Ectodermal cell (in vitro differentiated cells): ENCODE measurements at regions not wholly inside any gene's neighbourhood (a gene's known extent, or its start where the extent isn't known, plus 50 kb on each side); places are given as distances from the start of the nearest gene placed in this dataset.

Experiments
- H3K27ac ChIP-seq: 2 replicates; pipeline ENCODE4 v1.7.0; 2013; ENCODE audit warnings: mild to moderate bottlenecking, low read depth, low read length; ENCODE audit not compliant: insufficient read depth, poor library complexity, severe bottlenecking
- H3K27me3 ChIP-seq: 2 replicates; pipeline ENCODE4 v1.7.0; 2013; ENCODE audit warnings: mild to moderate bottlenecking, low read length; ENCODE audit not compliant: insufficient read depth, control insufficient read depth, poor library complexity, severe bottlenecking
- H3K36me3 ChIP-seq: one replicate; pipeline ENCODE4 v1.7.0; 2013; ENCODE audit warnings: low read length; ENCODE audit not compliant: control insufficient read depth, insufficient read depth
- H3K4me1 ChIP-seq: one replicate; pipeline ENCODE4 v1.7.0; 2013; ENCODE audit warnings: low read length; ENCODE audit not compliant: control insufficient read depth, insufficient read depth
- H3K4me3 ChIP-seq: 2 replicates; pipeline ENCODE4 v1.7.0; 2013; ENCODE audit warnings: low read depth, low read length, control low read depth; ENCODE audit not compliant: insufficient read depth
- H3K9me3 ChIP-seq: 2 replicates; pipeline ENCODE4 v1.7.0; 2013; ENCODE audit warnings: mild to moderate bottlenecking, low read length, moderate library complexity; ENCODE audit not compliant: control insufficient read depth
- WGBS, 2 experiments: methylation state at CpG; one replicate each; pipeline ENCODE4 v1.1.7; 2013; ENCODE audit warnings: missing lambda C conversion rate in 2 of 2; 5-methylcytosine and 5-hydroxymethylcytosine counted together

GRCh38 chr5:90000351-90000750 lies 409.2 kb downstream of the CETN3 start:
- 87 to 91% methylated on average over 2 of the region's 2 CpGs for WGBS, 2 experiments
- H3K27ac ChIP-seq, result no peak overlapping the region
- no peaks in the 10 kb centered on the region for H3K9me3 ChIP-seq
- no peak overlapping the region for H3K4me3 ChIP-seq
- no peaks in the 10 kb centered on the region for H3K27me3 ChIP-seq
- no peaks in the 10 kb centered on the region for H3K4me1 ChIP-seq
- H3K36me3 ChIP-seq, result no peaks in the 10 kb centered on the region

GRCh38 chr5:89998519-89999305 lies 410.8 kb downstream of the CETN3 start:
- Histone ChIP-seq H3K4me1 (no peaks in the 10 kb centered on the region), H3K36me3 (no peaks in the 10 kb centered on the region), H3K4me3 (no peak overlapping the region), H3K27me3 (no peaks in the 10 kb centered on the region), H3K9me3 (no peaks in the 10 kb centered on the region), H3K27ac (no peak overlapping the region)
- 35 to 40% methylated on average over 3 of the region's 3 CpGs for WGBS, 2 experiments

- Histone ChIP-seq H3K27me3 (no peaks in the 10 kb centered on the region), H3K27ac (no peak overlapping the region), H3K4me3 (no peak overlapping the region), H3K4me1 (no peaks in the 10 kb centered on the region), H3K9me3 (no peaks in the 10 kb centered on the region), H3K36me3 (no peaks in the 10 kb centered on the region)
- WGBS, 2 experiments, result 93 to 96% methylated on average over 5 of the region's 5 CpGs
Observed at GRCh38 chr5:89996890-89997289, 412.7 kb downstream of the CETN3 start.

- H3K4me1 ChIP-seq, result no peaks in the 10 kb centered on the region
- 88 to 100% methylated on average over 1 of the region's 1 CpG for WGBS, 2 experiments
- H3K4me3 ChIP-seq, result no peak overlapping the region
- H3K36me3 ChIP-seq, result no peaks in the 10 kb centered on the region
- H3K27ac ChIP-seq, result no peak overlapping the region
- H3K27me3 ChIP-seq, result no peaks in the 10 kb centered on the region
- H3K9me3 ChIP-seq, result no peaks in the 10 kb centered on the region
Observed at GRCh38 chr5:89996335-89996734, 413.2 kb downstream of the CETN3 start.

- H3K4me1 ChIP-seq, result no peaks in the 10 kb centered on the region
- H3K27me3 ChIP-seq, result no peaks in the 10 kb centered on the region
- H3K27ac ChIP-seq, result no peak overlapping the region
- no peaks in the 10 kb centered on the region for H3K36me3 ChIP-seq
- H3K4me3 ChIP-seq, result no peak overlapping the region
- H3K9me3 ChIP-seq, result no peaks in the 10 kb centered on the region
Observed at GRCh38 chr5:89994266-89994665, 415.3 kb downstream of the CETN3 start.

GRCh38 chr5:89992201-89992600 lies 417.4 kb downstream of the CETN3 start:
- Histone ChIP-seq H3K4me3 (no peak overlapping the region), H3K27me3 (no peaks in the 10 kb centered on the region), H3K27ac (no peak overlapping the region), H3K36me3 (no peaks in the 10 kb centered on the region), H3K9me3 (no peaks in the 10 kb centered on the region), H3K4me1 (no peaks in the 10 kb centered on the region)
- 94% methylated on average over 3 of the region's 3 CpGs for WGBS, 2 experiments

GRCh38 chr5:89991592-89991991 lies 418.0 kb downstream of the CETN3 start:
- Histone ChIP-seq H3K4me1 (no peaks in the 10 kb centered on the region), H3K9me3 (no peaks in the 10 kb centered on the region), H3K36me3 (no peaks in the 10 kb centered on the region), H3K4me3 (no peak overlapping the region), H3K27ac (no peak overlapping the region), H3K27me3 (no peaks in the 10 kb centered on the region)
- 94 to 95% methylated on average over 2 of the region's 2 CpGs for WGBS, 2 experiments

GRCh38 chr5:89989776-89990175 lies 419.8 kb downstream of the CETN3 start:
- Histone ChIP-seq H3K36me3 (no peaks in the 10 kb centered on the region), H3K9me3 (no peaks in the 10 kb centered on the region), H3K4me3 (no peak overlapping the region), H3K4me1 (no peaks in the 10 kb centered on the region), H3K27me3 (no peaks in the 10 kb centered on the region), H3K27ac (peak overlapping the region; percentile 44)

- Histone ChIP-seq H3K27ac (peak overlapping the region; percentile 44), H3K4me1 (no peaks in the 10 kb centered on the region), H3K27me3 (no peaks in the 10 kb centered on the region), H3K4me3 (no peak overlapping the region), H3K36me3 (no peaks in the 10 kb centered on the region), H3K9me3 (no peaks in the 10 kb centered on the region)
- 78 to 92% methylated on average over 3 to 5 of the region's 5 CpGs for WGBS, 2 experiments
Observed at GRCh38 chr5:89988998-89989655, 420.4 kb downstream of the CETN3 start.

- no peaks in the 10 kb centered on the region for H3K36me3 ChIP-seq
- no peaks in the 10 kb centered on the region for H3K4me1 ChIP-seq
- no peak overlapping the region for H3K27ac ChIP-seq
- H3K4me3 ChIP-seq, result no peak overlapping the region
- no peaks in the 10 kb centered on the region for H3K27me3 ChIP-seq
- WGBS, 2 experiments, result 83 to 90% methylated on average over 5 of the region's 5 CpGs
- no peaks in the 10 kb centered on the region for H3K9me3 ChIP-seq
Observed at GRCh38 chr5:89988129-89988810, 421.3 kb downstream of the CETN3 start.
